Bronchial epithelial cell (primary cell): ENCODE measurements at regions not wholly inside any gene's neighbourhood (a gene's known extent, or its start where the extent isn't known, plus 50 kb on each side); places are given as distances from the start of the nearest gene placed in this dataset.

Experiments used
- DNase-seq: peaks from one replicate; pipeline ENCODE4 v3.0.0-alpha.2; 2010; ENCODE audit warnings: low read depth
- FAIRE-seq: peaks from 2 replicates; lab custom pipeline; 2011; peaks lifted over from hg19 to GRCh38; lab: Jason Lieb, UNC
- H3K27me3 ChIP-seq: 2 replicates; pipeline ENCODE4 v1.5.1; 2011; ENCODE audit warnings: low read length; ENCODE audit not compliant: control insufficient read depth, insufficient read depth
- H3K36me3 ChIP-seq: 2 replicates; pipeline ENCODE4 v1.5.1; 2011; ENCODE audit warnings: low read length; ENCODE audit not compliant: control insufficient read depth, insufficient read depth
- H3K4me3 ChIP-seq: 2 replicates; pipeline ENCODE4 v1.5.1; 2011; ENCODE audit warnings: mild to moderate bottlenecking, low read depth, low read length, control low read depth
- CTCF ChIP-seq: IDR thresholded peaks from 2 replicates; pipeline ENCODE4 v1.5.1; 2011; ENCODE audit warnings: mild to moderate bottlenecking, moderate library complexity, low read length, control low read depth, inconsistent platforms; ENCODE audit not compliant: insufficient read depth, severe bottlenecking

- DNase-seq: no peak
- Histone ChIP-seq H3K27me3 (no peaks in the 10 kb centered on the region), H3K36me3 (no peaks in the 10 kb centered on the region), H3K4me3 (no peak overlapping the region)
- no peak for TF ChIP-seq CTCF
- no peak for FAIRE-seq
Measured at GRCh38 chr4:36471903-36472302, 190.5 kb downstream of the DTHD1 start.

- peak; percentile 10 for DNase-seq
Measured at GRCh38 chr4:36476135-36476534, 194.7 kb downstream of the DTHD1 start.

GRCh38 chr4:36477861-36478260 lies 196.4 kb downstream of the DTHD1 start:
- TF ChIP-seq CTCF: no peak
- no peak for DNase-seq
- FAIRE-seq: no peak
- Histone ChIP-seq H3K27me3 (no peaks in the 10 kb centered on the region), H3K36me3 (no peaks in the 10 kb centered on the region), H3K4me3 (no peak overlapping the region)

More at GRCh38 chr4:36476135-36476534, 194.7 kb downstream of the DTHD1 start:
- no peak for TF ChIP-seq CTCF
- no peaks in the 10 kb centered on the region for H3K27me3 ChIP-seq
- no peak overlapping the region for H3K4me3 ChIP-seq
- no peak for FAIRE-seq
- H3K36me3 ChIP-seq: no peaks in the 10 kb centered on the region

GRCh38 chr4:36485885-36486284 lies 204.5 kb downstream of the DTHD1 start:
- no peaks in the 10 kb centered on the region for H3K36me3 ChIP-seq
- FAIRE-seq (no peak), DNase-seq (no peak)
- no peaks in the 10 kb centered on the region for H3K27me3 ChIP-seq
- TF ChIP-seq CTCF: no peak
- no peak overlapping the region for H3K4me3 ChIP-seq

- TF ChIP-seq CTCF: no peak
- no peaks in the 10 kb centered on the region for H3K27me3 ChIP-seq
- no peaks in the 10 kb centered on the region for H3K36me3 ChIP-seq
- H3K4me3 ChIP-seq: no peak overlapping the region
- FAIRE-seq (no peak), DNase-seq (peak; percentile 21)
Measured at GRCh38 chr4:36489798-36490197, 208.4 kb downstream of the DTHD1 start.

- no peak for TF ChIP-seq CTCF
- Histone ChIP-seq H3K36me3 (no peaks in the 10 kb centered on the region), H3K4me3 (no peak overlapping the region), H3K27me3 (no peaks in the 10 kb centered on the region)
- DNase-seq: no peak
- FAIRE-seq: no peak
Measured at GRCh38 chr4:36492041-36492440, 210.6 kb downstream of the DTHD1 start.
